ENCODE measurements at regions not wholly inside any gene's neighbourhood (a gene's known extent, or its start where the extent isn't known, plus 50 kb on each side); places are given as distances from the start of the nearest gene placed in this dataset.

DNA sequence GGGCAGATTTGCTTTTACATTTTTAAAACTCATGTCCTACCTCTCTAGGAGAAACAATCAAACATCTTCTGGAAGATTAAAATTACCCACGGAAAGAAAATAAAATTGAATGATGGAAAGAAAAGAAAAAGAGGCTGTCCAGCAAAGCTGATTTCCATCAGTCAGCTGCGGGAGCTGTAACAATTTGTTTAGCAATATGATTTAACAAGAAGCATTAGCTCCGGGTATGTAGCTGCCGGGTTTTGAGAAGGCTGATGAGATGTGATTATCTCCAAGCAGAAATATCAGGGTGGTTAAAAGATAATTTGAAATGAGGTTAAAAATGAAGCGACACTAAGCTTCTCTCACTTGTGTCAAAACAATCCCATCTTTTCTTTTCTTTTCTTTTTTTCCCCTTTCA is 608.9 kb upstream of the SALL1 start:
- TF ChIP-seq MYC (IDR thresholded peaks at IDR 0.05; ENCODE audit: low read depth, low read length), result no peak
- TF ChIP-seq, protein P1, sequence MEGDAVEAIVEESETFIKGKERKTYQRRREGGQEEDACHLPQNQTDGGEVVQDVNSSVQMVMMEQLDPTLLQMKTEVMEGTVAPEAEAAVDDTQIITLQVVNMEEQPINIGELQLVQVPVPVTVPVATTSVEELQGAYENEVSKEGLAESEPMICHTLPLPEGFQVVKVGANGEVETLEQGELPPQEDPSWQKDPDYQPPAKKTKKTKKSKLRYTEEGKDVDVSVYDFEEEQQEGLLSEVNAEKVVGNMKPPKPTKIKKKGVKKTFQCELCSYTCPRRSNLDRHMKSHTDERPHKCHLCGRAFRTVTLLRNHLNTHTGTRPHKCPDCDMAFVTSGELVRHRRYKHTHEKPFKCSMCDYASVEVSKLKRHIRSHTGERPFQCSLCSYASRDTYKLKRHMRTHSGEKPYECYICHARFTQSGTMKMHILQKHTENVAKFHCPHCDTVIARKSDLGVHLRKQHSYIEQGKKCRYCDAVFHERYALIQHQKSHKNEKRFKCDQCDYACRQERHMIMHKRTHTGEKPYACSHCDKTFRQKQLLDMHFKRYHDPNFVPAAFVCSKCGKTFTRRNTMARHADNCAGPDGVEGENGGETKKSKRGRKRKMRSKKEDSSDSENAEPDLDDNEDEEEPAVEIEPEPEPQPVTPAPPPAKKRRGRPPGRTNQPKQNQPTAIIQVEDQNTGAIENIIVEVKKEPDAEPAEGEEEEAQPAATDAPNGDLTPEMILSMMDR (IDR thresholded peaks at IDR 0.05; ENCODE audit: extremely low read depth in 1 of 2, insufficient read depth in 1 of 2, low read depth in 1 of 2, low read length in 2 of 2), result no peak
- TF ChIP-seq EZH2 (IDR thresholded peaks at IDR 0.05; ENCODE audit: borderline replicate concordance, low read depth, low read length, severe bottlenecking), result no peak
- TF ChIP-seq POLR2AphosphoS5 (IDR thresholded peaks at IDR 0.05; ENCODE audit: insufficient read depth, low read depth, low read length), result no peak
- no peak for TF ChIP-seq POLR2A (IDR thresholded peaks at IDR 0.05; ENCODE audit: low read depth, low read length)
- TF ChIP-seq, protein P2, sequence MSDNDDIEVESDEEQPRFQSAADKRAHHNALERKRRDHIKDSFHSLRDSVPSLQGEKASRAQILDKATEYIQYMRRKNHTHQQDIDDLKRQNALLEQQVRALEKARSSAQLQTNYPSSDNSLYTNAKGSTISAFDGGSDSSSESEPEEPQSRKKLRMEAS (IDR thresholded peaks at IDR 0.05; ENCODE audit: insufficient read depth, insufficient read length), result no peak
- TF ChIP-seq FOS (IDR thresholded peaks at IDR 0.05; ENCODE audit: borderline replicate concordance, insufficient read depth, low read length), result no peak
- no peak for TF ChIP-seq JUN (IDR thresholded peaks at IDR 0.05; ENCODE audit: borderline replicate concordance, insufficient read depth, insufficient read length, low read depth)

All from endothelial cell of umbilical vein (primary cell).